ENCODE measurements at regions not wholly inside any gene's neighbourhood (a gene's known extent, or its start where the extent isn't known, plus 50 kb on each side); places are given as distances from the start of the nearest gene placed in this dataset.

- TF ChIP-seq CTCF (IDR thresholded peaks at IDR 0.05): no peak
- TF ChIP-seq EZH2phosphoT487 (IDR thresholded peaks at IDR 0.05): no peak
Observed at GRCh38 chr22:23419931-23420330, 160.2 kb downstream of the IGLL1 start.

Data from neural progenitor cell (in vitro differentiated cells).